Activated T-cell treated with anti-CD3 and anti-CD28 coated beads, Interleukin-2, amount 50 U/mL, for 48 hours (primary cell): ENCODE measurements at regions not wholly inside any gene's neighbourhood (a gene's known extent, or its start where the extent isn't known, plus 50 kb on each side); places are given as distances from the start of the nearest gene placed in this dataset.

ENCODE experiments used
- DNase-seq, 2 experiments: peaks; one replicate each; pipeline ENCODE4 v3.0.0-alpha.2; 2020

GRCh38 chr10:78526347-78526746 is 492.7 kb downstream of the RPS24 start:
- DNase-seq = no peak

DNA sequence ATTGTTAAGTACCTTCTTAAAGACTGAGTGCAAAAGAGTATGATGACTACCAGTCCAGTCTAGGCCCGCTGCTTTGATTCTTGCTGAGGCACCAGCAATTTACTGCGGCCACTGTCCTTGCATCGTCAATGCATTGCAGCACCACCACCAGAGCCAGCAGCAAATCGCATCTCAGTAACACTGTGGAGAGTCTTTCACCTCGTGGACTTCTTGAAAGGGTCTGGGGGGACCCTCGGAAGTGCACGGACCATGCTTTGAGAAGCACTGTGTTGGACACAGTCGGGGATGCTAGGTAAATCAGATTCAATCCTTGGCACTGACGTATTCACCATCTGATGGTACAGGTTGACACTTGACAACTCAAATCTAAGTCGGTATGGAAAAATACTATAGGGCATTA is 493.6 kb downstream of the RPS24 start:
- DNase-seq = no peak

- DNase-seq = no peak
Observed at GRCh38 chr10:78528749-78529204, 495.1 kb downstream of the RPS24 start.

DNA sequence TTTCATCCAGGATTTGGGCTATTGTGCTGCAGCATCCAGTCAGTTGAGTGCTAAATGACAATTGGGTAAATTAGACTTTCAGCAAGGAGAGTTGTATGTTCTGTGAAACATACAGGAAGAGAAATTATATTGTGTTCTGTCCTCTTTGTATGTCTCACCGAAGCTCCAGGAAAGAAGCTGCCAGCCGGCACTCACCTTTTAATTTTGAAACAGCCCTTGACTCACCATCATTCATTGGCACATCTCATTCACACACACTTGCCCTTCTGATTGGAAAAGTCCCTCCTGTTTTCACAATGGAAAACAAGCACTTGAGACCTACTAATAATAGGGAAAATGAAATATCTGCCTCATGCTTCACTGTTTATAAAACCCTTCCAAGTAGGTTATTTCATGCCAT is 495.6 kb downstream of the RPS24 start:
- no peak for DNase-seq

- no peak for DNase-seq
Observed at GRCh38 chr10:78531088-78531487, 497.4 kb downstream of the RPS24 start.

DNA sequence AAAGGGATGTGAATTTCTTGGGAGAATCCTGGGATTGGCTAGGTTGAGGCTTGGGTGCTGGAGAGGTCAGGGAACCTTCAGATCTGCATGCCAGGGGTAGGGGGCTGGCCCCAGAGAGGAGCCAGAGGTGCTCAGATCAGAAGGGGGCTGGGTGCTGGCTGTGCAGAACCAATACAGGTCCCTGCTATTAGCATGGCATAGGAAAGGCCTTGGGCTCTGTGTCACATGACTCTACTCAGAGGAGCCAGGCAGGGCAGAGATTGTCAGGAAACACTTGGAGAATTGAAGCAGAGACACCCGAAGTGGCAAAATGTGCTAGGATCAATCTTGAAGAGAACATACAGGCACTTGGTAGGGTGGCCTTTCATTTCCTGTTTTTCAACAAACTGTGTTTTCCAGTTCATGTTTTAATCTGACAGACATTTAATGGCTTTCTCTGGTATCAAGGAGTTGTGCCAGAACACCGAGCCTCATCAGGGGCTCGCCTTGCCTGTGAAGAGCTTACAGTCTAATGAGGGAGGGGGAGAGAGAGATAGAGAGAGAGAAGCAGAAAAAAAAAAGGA is 498.9 kb downstream of the RPS24 start:
- DNase-seq = no peak

- no peak for DNase-seq
Observed at GRCh38 chr10:78533098-78533497, 499.4 kb downstream of the RPS24 start.

GRCh38 chr10:78533776-78534175 is 500.1 kb downstream of the RPS24 start:
- DNase-seq = no peak

- DNase-seq = no peak
Observed at GRCh38 chr10:78535716-78536218, 502.1 kb downstream of the RPS24 start.

- DNase-seq = no peak
Observed at GRCh38 chr10:78537018-78537417, 503.4 kb downstream of the RPS24 start.

DNA sequence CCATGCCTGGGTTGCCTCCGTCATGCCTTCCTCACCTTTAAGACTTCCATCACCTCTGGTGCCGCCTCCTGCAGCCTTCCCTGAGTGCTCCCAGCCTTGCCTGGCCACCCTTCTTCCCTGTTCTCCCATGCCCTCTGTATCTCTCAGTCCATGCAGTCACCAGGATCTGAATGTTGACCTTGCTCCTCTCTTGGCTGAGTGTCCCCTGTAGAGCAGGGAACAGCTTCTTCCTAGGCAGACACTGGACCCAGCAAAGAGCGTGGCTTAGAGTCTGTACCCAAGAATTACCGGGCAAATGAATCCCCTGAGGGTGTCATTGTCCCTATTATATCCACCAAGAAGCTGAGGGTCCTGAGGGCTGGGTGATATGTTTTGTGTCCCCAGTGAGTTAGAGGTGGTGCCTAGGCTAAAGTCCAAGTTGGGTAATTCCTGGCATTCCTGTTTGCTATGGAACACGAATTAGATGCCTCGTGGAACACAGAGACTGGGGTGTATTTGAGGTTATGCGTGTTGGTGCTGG is 505.6 kb downstream of the RPS24 start:
- DNase-seq = no peak

GRCh38 chr10:78540355-78541076 is 506.9 kb downstream of the RPS24 start:
- DNase-seq = no peak

- no peak for DNase-seq
Observed at GRCh38 chr10:78541481-78542140, 507.9 kb downstream of the RPS24 start.

GRCh38 chr10:78542141-78542489 is 508.5 kb downstream of the RPS24 start:
- no peak for DNase-seq

DNA sequence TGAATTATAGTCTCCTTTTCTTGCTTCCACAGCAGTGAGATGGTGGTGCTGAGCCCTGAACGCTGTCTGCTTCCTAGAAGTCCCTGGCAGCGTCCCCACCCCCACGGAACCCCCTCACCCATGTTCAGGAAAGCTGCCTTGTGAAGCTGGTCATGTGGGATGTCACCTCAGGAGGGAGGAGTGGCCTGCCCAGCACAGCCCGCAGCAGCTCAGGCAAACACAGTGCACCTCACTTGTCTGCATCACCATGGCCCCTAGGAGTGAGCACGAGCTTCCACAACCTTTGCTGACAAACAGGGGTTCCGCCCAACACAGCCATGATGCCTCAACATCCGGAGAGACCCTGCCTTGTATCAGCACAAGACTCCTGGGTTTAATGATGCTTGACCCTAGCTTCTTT is 508.9 kb downstream of the RPS24 start:
- no peak for DNase-seq

- no peak for DNase-seq
Observed at GRCh38 chr10:78543031-78543748, 509.5 kb downstream of the RPS24 start.

- peak in 1 of 2 experiments; percentile 24 for DNase-seq
Observed at GRCh38 chr10:78543749-78544362, 510.2 kb downstream of the RPS24 start.

GRCh38 chr10:78544423-78545090 is 510.9 kb downstream of the RPS24 start:
- no peak for DNase-seq

GRCh38 chr10:78545756-78546155 is 512.1 kb downstream of the RPS24 start:
- DNase-seq = no peak

DNA sequence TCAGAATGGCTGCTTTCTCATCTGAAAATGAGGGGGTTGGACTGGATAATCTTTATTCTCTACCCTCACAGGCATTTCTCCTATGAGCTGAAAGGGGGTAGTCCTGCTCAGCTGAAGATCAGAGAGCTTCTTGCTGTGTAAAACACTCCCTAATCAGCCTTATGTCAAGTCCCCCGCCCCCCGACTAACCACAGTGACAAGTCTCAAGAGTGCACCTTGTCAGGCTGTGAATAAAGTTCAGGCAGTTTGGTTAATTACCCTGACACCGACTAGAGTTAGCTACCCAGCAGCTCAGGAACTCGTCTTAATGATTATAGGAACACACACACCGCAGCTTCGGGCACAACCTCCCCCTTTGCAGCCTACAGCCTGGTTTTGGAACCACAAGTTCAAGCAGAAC is 513.7 kb downstream of the RPS24 start:
- no peak for DNase-seq

GRCh38 chr10:78547905-78548304 is 514.2 kb downstream of the RPS24 start:
- no peak for DNase-seq

DNA sequence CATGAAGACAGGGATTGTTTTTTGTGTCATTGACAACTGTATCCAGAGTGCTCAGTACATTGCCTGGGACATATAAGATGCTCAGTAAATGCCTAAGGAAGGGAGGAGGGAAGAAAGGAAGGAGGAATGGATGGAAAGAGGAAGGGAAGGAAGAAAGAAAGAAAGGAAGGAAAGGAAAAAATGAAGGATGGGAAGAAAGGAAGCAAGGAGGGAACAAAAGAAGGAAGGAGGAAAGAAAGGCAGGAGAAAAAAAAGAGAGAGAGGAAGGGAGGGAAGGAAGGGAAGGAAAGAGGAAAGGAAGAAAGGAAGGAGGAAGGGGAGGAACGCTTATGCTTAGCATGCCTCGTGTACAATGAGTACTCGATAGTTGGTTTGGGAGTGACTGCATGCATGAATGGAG is 514.7 kb downstream of the RPS24 start:
- no peak for DNase-seq
